B cell (primary cell): ENCODE measurements at regions not wholly inside any gene's neighbourhood (a gene's known extent, or its start where the extent isn't known, plus 50 kb on each side); places are given as distances from the start of the nearest gene placed in this dataset.

Experiments
- ATAC-seq: fragments of 200-7000 bp; cut with Tn5 transposase; one replicate; pipeline ENCODE4 v1.10.0; 2021; ENCODE audit warnings: low read depth, mild to moderate bottlenecking, moderate number of reproducible peaks, moderate library complexity
- CTCF ChIA-PET: fragments of 350-600 bp; sonication (Branson Sonifier 250); formaldehyde crosslinking; loops from one replicate; lab custom pipeline; 2021; ENCODE audit warnings: antibody characterized with exemption, inconsistent platforms; lab: Charles Lee
- POLR2A ChIA-PET: fragments of 350-600 bp; sonication (Branson Sonifier 250); formaldehyde crosslinking; loops from one replicate; lab custom pipeline; 2021; ENCODE audit warnings: antibody characterized with exemption; lab: Charles Lee
- DNase-seq: peaks from one replicate; pipeline ENCODE4 v3.0.0; 2013
- H2AFZ ChIP-seq: 2 replicates; pipeline ENCODE4 v1.6.1; 2012; ENCODE audit warnings: mild to moderate bottlenecking, low read depth, low read length; ENCODE audit not compliant: insufficient read depth, poor library complexity, severe bottlenecking
- H3K27ac ChIP-seq, 2 donors: 1 replicate in 1 of 2; 2 replicates in 1 of 2; pipeline ENCODE4 v1.5.1; 2012 to 2013; ENCODE audit warnings: low read length in 2 of 2, mild to moderate bottlenecking in 2 of 2, moderate library complexity in 1 of 2
- H3K27me3 ChIP-seq, 4 experiments: fragments of 200-600 bp in 1 of 4; sonication (generic) in 1 of 4; replicated peaks in 1 of 4; 1 replicate in 2 of 4; 2 replicates in 2 of 4; pipeline versions ENCODE4 v1.6.1 to v1.7.0; 2013 to 2016; ENCODE audit warnings: low read length in 3 of 4, mild to moderate bottlenecking in 2 of 4, mixed read lengths in 1 of 4, moderate library complexity in 1 of 4; ENCODE audit not compliant: insufficient read depth in 4 of 4, control insufficient read depth in 3 of 4; ENCODE audit errors: control extremely low read depth in 1 of 4
- H3K36me3 ChIP-seq, 2 experiments: replicated peaks in 1 of 2; 1 replicate in 1 of 2; 2 replicates in 1 of 2; pipeline versions ENCODE4 v1.6.1 to v1.7.1; 2013; ENCODE audit warnings: low read length in 1 of 2; ENCODE audit not compliant: insufficient read depth in 2 of 2, control insufficient read depth in 1 of 2; ENCODE audit errors: control extremely low read depth in 1 of 2, extremely low read depth in 1 of 2
- H3K4me1 ChIP-seq, 2 donors: fragments of 200-600 bp in 1 of 2; sonication (generic) in 1 of 2; 1 replicate in 1 of 2; 2 replicates in 1 of 2; pipeline versions ENCODE4 v1.5.1 to v1.6.1; 2013 to 2017; ENCODE audit warnings: low read length in 2 of 2; ENCODE audit not compliant: control insufficient read depth in 2 of 2, insufficient read depth in 2 of 2
- H3K4me2 ChIP-seq: replicated peaks from 2 replicates; pipeline ENCODE3; 2012; ENCODE audit warnings: mild to moderate bottlenecking, low read depth, low read length; ENCODE audit not compliant: poor library complexity, severe bottlenecking
- H3K4me3 ChIP-seq, 5 experiments: fragments of 200-600 bp in 1 of 5; sonication (generic) in 1 of 5; 1 replicate in 3 of 5; 2 replicates in 2 of 5; pipeline versions ENCODE4 v1.5.1 to v1.7.0; 2011 to 2016; ENCODE audit warnings: low read length in 4 of 5, mild to moderate bottlenecking in 4 of 5, low read depth in 2 of 5, control low read depth in 1 of 5, moderate library complexity in 1 of 5; ENCODE audit not compliant: insufficient read depth in 1 of 5; ENCODE audit errors: control extremely low read depth in 1 of 5, extremely low read depth in 1 of 5
- H3K79me2 ChIP-seq: fragments of 200-600 bp; sonication (generic); one replicate; pipeline ENCODE4 v1.6.0; 2016; ENCODE audit warnings: low read length; ENCODE audit not compliant: control insufficient read depth, insufficient read depth
- H3K9ac ChIP-seq: fragments of 200-600 bp; sonication (generic); 2 replicates; pipeline ENCODE4 v1.6.1; 2017; ENCODE audit warnings: mild to moderate bottlenecking, low read length, moderate library complexity
- H3K9me3 ChIP-seq, 3 donors: one replicate each; pipeline versions ENCODE4 v1.6.1 to v1.7.1; 2013; ENCODE audit warnings: low read length in 2 of 3; ENCODE audit not compliant: control insufficient read depth in 2 of 3, insufficient read depth in 1 of 3; ENCODE audit errors: control extremely low read depth in 1 of 3
- H4K20me1 ChIP-seq: 2 replicates; pipeline ENCODE4 v1.6.0; 2012; ENCODE audit warnings: mild to moderate bottlenecking, low read length; ENCODE audit not compliant: insufficient read depth, control insufficient read depth, poor library complexity, severe bottlenecking
- H3K27ac Mint-ChIP-seq: one replicate; pipeline ENCODE4 v1.8.0; 2021; ENCODE audit warnings: mixed read lengths
- H3K27me3 Mint-ChIP-seq: one replicate; pipeline ENCODE4 v1.8.0; 2021; ENCODE audit warnings: mixed read lengths
- H3K4me1 Mint-ChIP-seq: one replicate; pipeline ENCODE4 v1.8.0; 2021; ENCODE audit warnings: mixed read lengths
- H3K4me3 Mint-ChIP-seq: one replicate; pipeline ENCODE4 v1.8.0; 2021; ENCODE audit warnings: mixed read lengths
- H3K9me3 Mint-ChIP-seq: one replicate; pipeline ENCODE4 v1.8.0; 2022; ENCODE audit warnings: mixed read lengths; ENCODE audit not compliant: insufficient read depth
- EZH2 ChIP-seq: IDR thresholded peaks from 2 replicates; pipeline ENCODE4 v1.6.1; 2012; ENCODE audit warnings: borderline replicate concordance, low read depth, mild to moderate bottlenecking, moderate library complexity, low read length; ENCODE audit not compliant: insufficient read depth, poor library complexity, severe bottlenecking
- WGBS: methylation state at CpG from one replicate; pipeline ENCODE4 v1.1.5; 2013; ENCODE audit warnings: missing lambda C conversion rate; ENCODE audit not compliant: insufficient coverage; 5-methylcytosine and 5-hydroxymethylcytosine counted together
- intact Hi-C: fragments of 100-400 bp; cut with micrococcal nuclease; formaldehyde crosslinking; loops from one replicate; pipeline ENCODE4 v1.10.0; 2022
- TF ChIP-seq, protein P1 (sequence below): fragments of 200-600 bp; IDR thresholded peaks from one replicate; pipeline ENCODE4 v1.8.0; 2022; ENCODE audit warnings: antibody characterized with exemption, mild to moderate bottlenecking

DNA sequence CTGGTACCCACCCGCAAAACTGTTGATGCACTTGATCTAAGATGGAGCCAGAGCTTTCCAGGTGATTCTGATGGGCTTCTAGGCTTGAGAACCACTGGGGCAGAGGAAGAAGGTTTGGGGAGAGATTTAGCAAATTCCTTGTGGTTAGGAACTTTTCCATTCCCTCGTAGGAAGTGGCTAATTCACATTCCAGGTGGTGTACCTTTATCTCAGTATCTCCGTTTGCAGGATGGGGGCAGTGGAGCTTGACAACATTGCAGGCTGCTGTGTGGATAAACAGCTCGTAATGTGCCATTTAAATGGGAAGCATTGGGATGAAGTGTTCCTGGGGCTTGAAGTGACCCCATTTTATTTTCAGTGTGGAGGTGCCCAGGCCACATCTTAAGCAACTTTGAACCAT lies 172.9 kb upstream of the IL12B start:
- Histone ChIP-seq H3K4me3 (no peak overlapping the region), H3K27ac (no peak overlapping the region), H3K27me3 (no peaks in the 10 kb centered on the region), H2AFZ (no peak overlapping the region), H3K4me1 (no peaks in the 10 kb centered on the region), H3K9ac (no peak overlapping the region), H3K79me2 (no peaks in the 10 kb centered on the region), H3K4me2 (no peak overlapping the region), H4K20me1 (no peaks in the 10 kb centered on the region), H3K36me3 (no peaks in the 10 kb centered on the region), H3K9me3 (no peaks in the 10 kb centered on the region)
- TF ChIP-seq, protein P1, sequence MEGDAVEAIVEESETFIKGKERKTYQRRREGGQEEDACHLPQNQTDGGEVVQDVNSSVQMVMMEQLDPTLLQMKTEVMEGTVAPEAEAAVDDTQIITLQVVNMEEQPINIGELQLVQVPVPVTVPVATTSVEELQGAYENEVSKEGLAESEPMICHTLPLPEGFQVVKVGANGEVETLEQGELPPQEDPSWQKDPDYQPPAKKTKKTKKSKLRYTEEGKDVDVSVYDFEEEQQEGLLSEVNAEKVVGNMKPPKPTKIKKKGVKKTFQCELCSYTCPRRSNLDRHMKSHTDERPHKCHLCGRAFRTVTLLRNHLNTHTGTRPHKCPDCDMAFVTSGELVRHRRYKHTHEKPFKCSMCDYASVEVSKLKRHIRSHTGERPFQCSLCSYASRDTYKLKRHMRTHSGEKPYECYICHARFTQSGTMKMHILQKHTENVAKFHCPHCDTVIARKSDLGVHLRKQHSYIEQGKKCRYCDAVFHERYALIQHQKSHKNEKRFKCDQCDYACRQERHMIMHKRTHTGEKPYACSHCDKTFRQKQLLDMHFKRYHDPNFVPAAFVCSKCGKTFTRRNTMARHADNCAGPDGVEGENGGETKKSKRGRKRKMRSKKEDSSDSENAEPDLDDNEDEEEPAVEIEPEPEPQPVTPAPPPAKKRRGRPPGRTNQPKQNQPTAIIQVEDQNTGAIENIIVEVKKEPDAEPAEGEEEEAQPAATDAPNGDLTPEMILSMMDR: no peak
- no peak for TF ChIP-seq EZH2
- intact Hi-C loops: loop anchor here (10.0 kb wide), 1 partner anchor 168 kb away; the partner anchor contains the start of gene IL12B
- Mint-ChIP-seq H3K4me3 (no peak overlapping the region), H3K27ac (no peak overlapping the region), H3K27me3 (no peaks in the 10 kb centered on the region), H3K9me3 (peaks cover 2% of the 10 kb centered on the region), H3K4me1 (no peaks in the 10 kb centered on the region)
- DNase-seq (no peak), ATAC-seq (no peak)
- CTCF ChIA-PET: interaction anchor here (1.6 to 5.2 kb wide), 2 partner anchors 13 kb away, joined by 3 to 21 read pairs; no protein-coding TSS in a partner anchor
- POLR2A ChIA-PET: no interaction called here
- WGBS: 100% methylated on average over 2 of the region's 4 CpGs

DNA sequence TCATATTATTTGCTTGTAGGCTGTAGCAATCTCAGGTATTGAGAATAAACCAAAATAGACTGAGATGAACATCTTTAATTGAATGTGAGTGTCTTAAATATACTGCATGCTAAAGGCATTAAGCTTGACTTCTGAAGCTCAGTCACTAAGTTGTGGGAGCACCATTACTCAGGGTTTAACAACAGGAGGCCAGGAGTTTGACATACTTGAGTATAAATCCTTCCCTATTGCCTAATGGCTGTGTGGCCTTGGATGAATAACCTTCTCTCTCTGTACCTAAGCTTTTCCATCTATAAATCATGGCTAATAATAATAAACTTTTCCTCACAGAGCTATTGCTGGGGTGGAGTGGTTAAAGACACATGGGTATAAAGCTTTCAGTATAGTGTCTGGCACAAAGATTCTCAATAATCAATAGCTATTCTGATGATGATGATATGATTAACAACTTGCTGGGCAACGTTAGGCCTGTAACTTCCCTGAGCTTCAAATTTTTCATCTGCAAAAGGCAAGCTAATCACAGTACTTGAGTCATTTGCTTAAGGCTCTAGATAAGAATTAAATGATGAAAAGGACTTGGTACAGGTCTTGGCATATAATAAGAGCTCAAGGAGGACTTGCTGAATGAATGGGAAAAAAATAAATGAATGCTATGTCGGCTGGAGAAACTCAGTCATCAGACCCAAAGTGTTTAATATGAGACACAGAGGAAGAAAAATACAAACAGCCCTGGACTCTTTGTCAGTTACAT lies 174.0 kb upstream of the IL12B start:
- no peaks in the 10 kb centered on the region for H3K79me2 ChIP-seq
- no peaks in the 10 kb centered on the region for H3K36me3 ChIP-seq
- intact Hi-C loops: loop anchor here (10.0 kb wide), 1 partner anchor 169 kb away; the partner anchor contains the start of gene IL12B
- Mint-ChIP-seq H3K4me1 (no peaks in the 10 kb centered on the region), H3K27me3 (no peaks in the 10 kb centered on the region), H3K4me3 (no peak overlapping the region), H3K27ac (no peak overlapping the region), H3K9me3 (peaks cover 2% of the 10 kb centered on the region)
- no CpG with 5 or more reads among the region's 2 CpGs for WGBS
- no peak for DNase-seq
- H3K9me3 ChIP-seq: no peaks in the 10 kb centered on the region
- H3K9ac ChIP-seq: no peak overlapping the region
- no peak overlapping the region for H2AFZ ChIP-seq
- no peak for TF ChIP-seq EZH2
- TF ChIP-seq, protein P1: no peak
- ChIA-PET POLR2A (no interaction called here), CTCF (interaction anchor here (0.6 to 5.2 kb wide), 3 partner anchors 12 to 1552 kb away, joined by 3 to 21 read pairs (median 3); no protein-coding TSS in a partner anchor)
- ATAC-seq: no peak
- H3K4me1 ChIP-seq: no peaks in the 10 kb centered on the region
- H4K20me1 ChIP-seq: no peaks in the 10 kb centered on the region
- no peaks in the 10 kb centered on the region for H3K27me3 ChIP-seq
- H3K4me3 ChIP-seq: no peak overlapping the region
- no peak overlapping the region for H3K4me2 ChIP-seq
- H3K27ac ChIP-seq: no peak overlapping the region
